ENCODE measurements at regions not wholly inside any gene's neighbourhood (a gene's known extent, or its start where the extent isn't known, plus 50 kb on each side); places are given as distances from the start of the nearest gene placed in this dataset.
"Not testable (repeated sequence)": the region's sequence is repeated elsewhere in the genome, so short reads cannot be mapped to it uniquely, and the experiment has no call there.

DNA sequence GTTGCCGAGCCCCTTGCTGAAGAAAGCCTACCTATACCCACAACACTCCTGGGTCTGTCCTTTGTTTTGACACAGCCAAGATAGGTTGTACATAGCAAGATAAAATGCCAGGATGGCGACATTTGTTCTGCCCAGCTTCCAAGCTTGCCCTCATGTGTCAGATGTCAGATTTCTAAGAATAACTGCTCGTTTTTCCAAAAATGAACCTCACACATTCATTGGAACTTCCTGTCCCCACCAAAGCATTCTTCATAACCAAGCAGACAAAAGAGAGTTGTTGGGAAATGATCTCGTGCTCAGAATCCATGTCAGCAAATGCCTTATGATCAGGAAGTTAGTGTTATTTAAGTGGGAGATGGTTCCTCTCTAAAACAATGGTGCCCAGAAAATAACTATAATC is 210.1 kb downstream of the ZNF608 start:
- TF ChIP-seq, protein P1, sequence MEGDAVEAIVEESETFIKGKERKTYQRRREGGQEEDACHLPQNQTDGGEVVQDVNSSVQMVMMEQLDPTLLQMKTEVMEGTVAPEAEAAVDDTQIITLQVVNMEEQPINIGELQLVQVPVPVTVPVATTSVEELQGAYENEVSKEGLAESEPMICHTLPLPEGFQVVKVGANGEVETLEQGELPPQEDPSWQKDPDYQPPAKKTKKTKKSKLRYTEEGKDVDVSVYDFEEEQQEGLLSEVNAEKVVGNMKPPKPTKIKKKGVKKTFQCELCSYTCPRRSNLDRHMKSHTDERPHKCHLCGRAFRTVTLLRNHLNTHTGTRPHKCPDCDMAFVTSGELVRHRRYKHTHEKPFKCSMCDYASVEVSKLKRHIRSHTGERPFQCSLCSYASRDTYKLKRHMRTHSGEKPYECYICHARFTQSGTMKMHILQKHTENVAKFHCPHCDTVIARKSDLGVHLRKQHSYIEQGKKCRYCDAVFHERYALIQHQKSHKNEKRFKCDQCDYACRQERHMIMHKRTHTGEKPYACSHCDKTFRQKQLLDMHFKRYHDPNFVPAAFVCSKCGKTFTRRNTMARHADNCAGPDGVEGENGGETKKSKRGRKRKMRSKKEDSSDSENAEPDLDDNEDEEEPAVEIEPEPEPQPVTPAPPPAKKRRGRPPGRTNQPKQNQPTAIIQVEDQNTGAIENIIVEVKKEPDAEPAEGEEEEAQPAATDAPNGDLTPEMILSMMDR (IDR thresholded peaks at IDR 0.05) = no peak
- no peak for TF ChIP-seq POLR2AphosphoS5 (IDR thresholded peaks at IDR 0.05)
- TF ChIP-seq POLR2A (IDR thresholded peaks at IDR 0.05) = no peak
- no peak for TF ChIP-seq EP300 (IDR thresholded peaks at IDR 0.05)
- DNase-seq (ENCODE audit: low spot score in 2 of 2) = no peak
- Histone ChIP-seq H3K4me3 (no peak overlapping the region), H3K27me3 (no peaks in the 10 kb centered on the region), H3K27ac (peak overlapping the region; percentile 55), H3K4me1 (no peaks in the 10 kb centered on the region), H3K36me3 (no peaks in the 10 kb centered on the region), H3K9me3 (no peaks in the 10 kb centered on the region)
- WGBS = 61% methylated on average over 4 of the region's 4 CpGs

DNA sequence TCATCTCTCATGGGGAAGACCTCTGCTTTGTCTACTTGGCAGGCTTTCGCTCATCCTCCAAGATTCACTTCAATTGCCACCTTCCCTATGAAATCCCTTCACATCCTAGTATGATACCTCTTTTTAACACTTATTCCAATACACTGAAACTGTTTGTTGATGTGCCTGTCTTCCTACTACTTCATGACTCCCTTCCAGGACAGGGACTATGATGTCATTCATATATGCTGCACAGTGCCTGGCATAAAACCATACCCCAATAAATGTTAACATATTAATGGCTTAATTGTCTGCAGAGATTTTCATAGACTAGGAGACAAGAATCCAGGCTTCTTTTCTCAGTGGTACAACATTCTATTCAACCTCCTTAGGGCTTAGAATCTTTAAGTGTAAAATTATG is 215.5 kb downstream of the ZNF608 start:
- Histone ChIP-seq H3K27ac (no peak overlapping the region), H3K36me3 (no peaks in the 10 kb centered on the region), H3K4me1 (no peaks in the 10 kb centered on the region), H3K4me3 (no peak overlapping the region), H3K27me3 (no peaks in the 10 kb centered on the region), H3K9me3 (no peaks in the 10 kb centered on the region)
- TF ChIP-seq, protein P1 (IDR thresholded peaks at IDR 0.05) = no peak
- TF ChIP-seq POLR2AphosphoS5 (IDR thresholded peaks at IDR 0.05) = no peak
- no peak for TF ChIP-seq POLR2A (IDR thresholded peaks at IDR 0.05)
- no peak for TF ChIP-seq EP300 (IDR thresholded peaks at IDR 0.05)
- DNase-seq (ENCODE audit: low spot score in 2 of 2) = no peak
- 100% methylated on average over 1 of the region's 1 CpG for WGBS

DNA sequence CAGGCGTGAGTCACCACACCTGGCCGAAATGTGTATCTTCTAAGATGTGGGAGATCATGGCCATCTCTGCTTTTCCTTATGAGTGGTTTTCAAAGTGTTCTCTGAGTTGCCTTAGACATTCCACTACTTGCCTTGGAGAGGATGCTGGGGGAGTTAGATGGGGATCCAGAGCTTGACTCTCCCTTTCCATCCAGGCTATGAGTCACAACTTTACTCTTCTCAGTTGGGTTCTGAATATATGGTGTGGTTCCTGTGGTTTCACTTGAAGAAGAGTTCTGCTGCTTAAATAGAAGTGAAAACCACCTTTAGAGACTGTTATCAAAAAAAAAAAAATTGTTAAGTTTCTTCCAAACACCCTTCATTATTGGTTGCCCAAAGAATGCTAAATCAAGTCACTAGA is 217.6 kb downstream of the ZNF608 start:
- no peaks in the 10 kb centered on the region for H3K36me3 ChIP-seq
- H3K27me3 ChIP-seq = no peaks in the 10 kb centered on the region
- H3K4me1 ChIP-seq = no peaks in the 10 kb centered on the region
- H3K27ac ChIP-seq = no peak overlapping the region
- no peak for DNase-seq (ENCODE audit: low spot score in 2 of 2)
- no peak overlapping the region for H3K4me3 ChIP-seq
- WGBS = 79% methylated on average over 2 of the region's 2 CpGs
- TF ChIP-seq EP300 (IDR thresholded peaks at IDR 0.05) = no peak
- TF ChIP-seq POLR2A (IDR thresholded peaks at IDR 0.05) = no peak
- H3K9me3 ChIP-seq = no peaks in the 10 kb centered on the region

DNA sequence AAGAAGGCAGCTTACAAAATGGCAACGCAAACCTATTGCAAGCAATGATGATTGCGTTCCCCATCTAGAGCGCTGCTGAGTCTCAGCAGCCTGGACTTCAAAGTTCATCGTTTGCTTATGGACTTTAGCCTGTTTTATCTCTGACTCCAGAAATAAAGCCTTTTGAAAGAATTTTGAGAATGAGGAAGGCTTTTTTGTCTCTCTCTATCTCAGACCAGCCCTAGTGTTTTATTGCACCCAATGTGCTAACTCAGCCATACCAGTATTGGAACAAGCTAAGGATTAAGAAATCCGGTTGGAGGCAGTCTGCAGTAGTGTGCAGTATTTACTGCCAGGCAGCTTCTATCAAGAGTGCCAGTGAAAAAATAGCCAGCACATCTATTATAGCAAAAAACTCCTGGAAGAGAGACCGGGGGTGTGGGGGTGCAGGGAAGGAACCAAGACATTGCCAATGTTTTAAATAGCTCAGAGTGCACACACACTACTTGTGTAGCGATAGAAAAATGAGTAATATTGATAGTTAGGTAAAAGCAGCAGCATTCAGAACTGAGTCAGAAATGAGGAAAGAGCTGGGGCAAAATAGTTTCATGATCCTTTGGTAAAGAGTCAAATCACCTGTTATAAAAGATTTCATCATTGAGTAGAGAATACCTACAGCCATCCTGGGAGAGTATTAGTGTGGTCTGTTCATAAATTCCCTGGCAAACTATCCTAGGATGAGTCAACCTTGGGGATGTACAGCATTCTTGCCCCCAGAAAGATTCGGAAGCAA is 219.0 kb downstream of the ZNF608 start:
- Histone ChIP-seq H3K27ac (no peak overlapping the region), H3K4me3 (no peak overlapping the region), H3K9me3 (no peaks in the 10 kb centered on the region), H3K36me3 (no peaks in the 10 kb centered on the region), H3K27me3 (no peaks in the 10 kb centered on the region), H3K4me1 (no peaks in the 10 kb centered on the region)
- no peak for DNase-seq (ENCODE audit: low spot score in 2 of 2)
- TF ChIP-seq POLR2AphosphoS5 (IDR thresholded peaks at IDR 0.05) (no peak), EP300 (IDR thresholded peaks at IDR 0.05) (no peak), POLR2A (IDR thresholded peaks at IDR 0.05) (no peak)
- TF ChIP-seq, protein P1 (IDR thresholded peaks at IDR 0.05) = no peak
- 57% methylated on average over 8 of the region's 8 CpGs for WGBS

DNA sequence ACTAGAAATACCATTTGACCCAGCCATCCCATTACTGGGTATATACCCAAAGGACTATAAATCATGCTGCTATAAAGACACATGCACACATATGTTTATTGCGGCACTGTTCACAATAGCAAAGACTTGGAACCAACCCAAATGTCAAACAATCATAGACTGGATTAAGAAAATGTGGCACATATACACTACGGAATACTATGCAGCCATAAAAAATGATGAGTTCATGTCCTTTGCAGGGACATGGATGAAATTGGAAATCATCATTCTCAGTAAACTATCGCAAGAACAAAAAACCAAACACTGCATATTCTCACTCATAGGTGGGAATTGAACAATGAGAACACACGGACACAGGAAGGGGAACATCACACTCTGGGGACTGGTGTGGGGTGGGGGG is 220.4 kb downstream of the ZNF608 start:
- not testable (repeated sequence) for H3K4me3 ChIP-seq; H3K4me1 ChIP-seq; H3K9me3 ChIP-seq; H3K27me3 ChIP-seq; H3K36me3 ChIP-seq; H3K27ac ChIP-seq; DNase-seq (ENCODE audit: low spot score in 2 of 2)
- 95% methylated on average over 3 of the region's 4 CpGs for WGBS

DNA sequence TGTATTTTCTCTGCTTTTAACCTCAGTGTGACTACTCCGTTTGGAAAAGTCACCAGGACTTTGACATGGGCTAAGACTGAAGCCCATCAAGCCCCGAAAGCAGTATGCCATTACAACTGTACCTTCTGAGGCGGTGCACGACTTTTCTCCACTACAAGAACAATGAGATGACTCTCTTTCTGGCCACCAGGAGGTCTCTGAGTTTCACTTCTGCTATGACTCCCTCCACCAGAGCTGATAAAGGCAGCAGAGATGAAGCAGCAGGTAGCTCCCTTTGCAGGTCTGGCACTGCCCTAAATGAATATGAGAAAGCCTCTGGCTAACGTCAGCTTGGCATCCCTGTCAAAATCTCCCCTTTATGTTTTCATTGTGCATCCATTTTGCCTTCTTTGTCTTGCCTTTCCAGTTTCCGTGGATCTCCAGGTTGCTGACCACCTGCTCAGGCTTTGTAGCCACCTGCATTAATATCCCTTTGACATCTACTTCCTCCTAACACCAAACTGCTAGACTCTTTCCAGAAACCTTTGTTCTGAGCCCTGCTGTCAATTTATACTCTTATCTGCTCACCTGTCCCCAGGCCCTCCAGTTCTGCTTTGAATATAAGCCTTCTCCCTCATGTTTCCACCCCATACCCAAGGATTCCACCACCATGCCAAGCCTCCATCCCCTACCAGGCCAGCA is 221.7 kb downstream of the ZNF608 start:
- Histone ChIP-seq H3K27ac (no peak overlapping the region), H3K4me3 (no peak overlapping the region), H3K4me1 (no peaks in the 10 kb centered on the region), H3K27me3 (no peaks in the 10 kb centered on the region), H3K36me3 (no peaks in the 10 kb centered on the region), H3K9me3 (no peaks in the 10 kb centered on the region)
- no peak for TF ChIP-seq POLR2AphosphoS5 (IDR thresholded peaks at IDR 0.05)
- TF ChIP-seq POLR2A (IDR thresholded peaks at IDR 0.05) = no peak
- TF ChIP-seq EP300 (IDR thresholded peaks at IDR 0.05) = no peak
- TF ChIP-seq, protein P1 (IDR thresholded peaks at IDR 0.05) = no peak
- WGBS = 95% methylated on average over 6 of the region's 6 CpGs
- no peak for DNase-seq (ENCODE audit: low spot score in 2 of 2)
